NK-92 (cell line): ENCODE measurements at regions not wholly inside any gene's neighbourhood (a gene's known extent, or its start where the extent isn't known, plus 50 kb on each side); places are given as distances from the start of the nearest gene placed in this dataset.

Source experiments
- DNase-seq: peaks from one replicate; lab custom pipeline; 2025; ENCODE audit not compliant: unreplicated experiment; lab: John Stamatoyannopoulos, UW

GRCh38 chr13:40318366-40318765 is 348.1 kb downstream of the FOXO1 start:
- no peak for DNase-seq

GRCh38 chr13:40319699-40320579 is 346.5 kb downstream of the FOXO1 start:
- no peak for DNase-seq

- no peak for DNase-seq
Measured at GRCh38 chr13:40328091-40328490, 338.4 kb downstream of the FOXO1 start.

- no peak for DNase-seq
Measured at GRCh38 chr13:40329781-40330485, 336.5 kb downstream of the FOXO1 start.

GRCh38 chr13:40330950-40331349 is 335.5 kb downstream of the FOXO1 start:
- no peak for DNase-seq

- DNase-seq, result no peak
Measured at GRCh38 chr13:40331802-40332201, 334.6 kb downstream of the FOXO1 start.

- no peak for DNase-seq
Measured at GRCh38 chr13:40333226-40333625, 333.2 kb downstream of the FOXO1 start.

GRCh38 chr13:40334031-40334430 is 332.4 kb downstream of the FOXO1 start:
- no peak for DNase-seq

- no peak for DNase-seq
Measured at GRCh38 chr13:40334616-40335015, 331.8 kb downstream of the FOXO1 start.

- no peak for DNase-seq
Measured at GRCh38 chr13:40336228-40337221, 329.9 kb downstream of the FOXO1 start.

- DNase-seq, result no peak
Measured at GRCh38 chr13:40337651-40338050, 328.8 kb downstream of the FOXO1 start.

- DNase-seq, result no peak
Measured at GRCh38 chr13:40338217-40338616, 328.2 kb downstream of the FOXO1 start.

GRCh38 chr13:40340368-40341095 is 325.9 kb downstream of the FOXO1 start:
- no peak for DNase-seq

- no peak for DNase-seq
Measured at GRCh38 chr13:40341096-40341471, 325.4 kb downstream of the FOXO1 start.

- no peak for DNase-seq
Measured at GRCh38 chr13:40341501-40341900, 324.9 kb downstream of the FOXO1 start.

- DNase-seq, result no peak
Measured at GRCh38 chr13:40342461-40342860, 324.0 kb downstream of the FOXO1 start.

- no peak for DNase-seq
Measured at GRCh38 chr13:40342901-40343300, 323.5 kb downstream of the FOXO1 start.

- no peak for DNase-seq
Measured at GRCh38 chr13:40343550-40344269, 322.7 kb downstream of the FOXO1 start.

GRCh38 chr13:40344270-40345148 is 321.9 kb downstream of the FOXO1 start:
- no peak for DNase-seq
